Psoas muscle (tissue), 7 donors: ENCODE measurements at regions not wholly inside any gene's neighbourhood (a gene's known extent, or its start where the extent isn't known, plus 50 kb on each side); places are given as distances from the start of the nearest gene placed in this dataset.

Experiments used
- ATAC-seq, 4 donors: fragments of 200-7000 bp; cut with Tn5 transposase; one replicate each; pipeline ENCODE4 v1.9.1; 2020; ENCODE audit warnings: moderate library complexity in 3 of 4, mild to moderate bottlenecking in 2 of 4
- DNase-seq, 2 donors: peaks; one replicate each; pipeline ENCODE4 v3.0.0-alpha.2; 2020
- H3K27ac ChIP-seq: fragments of 200-600 bp; one replicate; pipeline ENCODE4 v1.8.0; 2022
- H3K27me3 ChIP-seq, 3 donors: fragments of 200-600 bp in 1 of 3; one replicate each; pipeline versions ENCODE4 v1.6.1 to v1.8.0; 2013 to 2022; ENCODE audit warnings: low read length in 2 of 3, mild to moderate bottlenecking in 2 of 3, moderate library complexity in 1 of 3; ENCODE audit not compliant: insufficient read depth in 3 of 3
- H3K36me3 ChIP-seq, 2 donors: fragments of 200-600 bp in 1 of 2; one replicate each; pipeline versions ENCODE4 v1.6.1 to v1.8.0; 2013 to 2022; ENCODE audit warnings: low read depth in 1 of 2, mild to moderate bottlenecking in 1 of 2, moderate library complexity in 1 of 2; ENCODE audit not compliant: insufficient read depth in 1 of 2
- H3K4me1 ChIP-seq: fragments of 200-600 bp; one replicate; pipeline ENCODE4 v1.8.0; 2022
- H3K4me3 ChIP-seq: fragments of 200-600 bp; one replicate; pipeline ENCODE4 v1.8.0; 2022; ENCODE audit warnings: mild to moderate bottlenecking
- H3K9me3 ChIP-seq: fragments of 200-600 bp; one replicate; pipeline ENCODE4 v1.8.0; 2022
- CTCF ChIP-seq: fragments of 200-600 bp; IDR thresholded peaks from one replicate; pipeline ENCODE4 v1.8.0; 2022; ENCODE audit warnings: antibody characterized with exemption
- WGBS, 3 donors: extraction: QIAGEN DNeasy Blood & Tissue Kit; methylation state at CpG; one replicate each; pipeline versions ENCODE4 v1.1.6 to v1.1.7; 2013; 5-methylcytosine and 5-hydroxymethylcytosine counted together
- intact Hi-C, 2 donors: fragments of 100-400 bp; cut with DNase I; formaldehyde crosslinking; loops; one replicate each; pipeline versions ENCODE4 v1.11.0 to v1.14.2; 2022
- donor health status: healthy with polysubstance abuse.
- donor health status: DM: no; HTN: no; CAD: no; lungs with moderate emphysema.
- donor health status: Bipolar disorder and iron deficiency.
- donor health status: healthy.
- donor health status: DM: yes; HTN: yes; CAD: no.
- donor health status: DM: no; HTN: no; CAD: no.
- donor health status: DM: yes; HTN: yes; CAD: no.

GRCh38 chr5:61280205-61280604 lies 51.9 kb upstream of the ZSWIM6 start:
- Histone ChIP-seq H3K4me3 (no peak overlapping the region), H3K27me3 (no peaks in the 10 kb centered on the region), H3K4me1 (no peaks in the 10 kb centered on the region), H3K9me3 (no peaks in the 10 kb centered on the region), H3K36me3 (no peaks in the 10 kb centered on the region), H3K27ac (no peak overlapping the region)
- intact Hi-C loops, result no loop called here
- TF ChIP-seq CTCF, result no peak
- DNase-seq (no peak), ATAC-seq (peak in 1 of 4 donors; percentile 38)

- H3K4me3 ChIP-seq, result no peak overlapping the region
- TF ChIP-seq CTCF, result no peak
- H3K36me3 ChIP-seq, result no peaks in the 10 kb centered on the region
- H3K27me3 ChIP-seq, result no peaks in the 10 kb centered on the region
- intact Hi-C loops, result no loop called here
- 7 to 13% (median 13%) methylated on average over 2 of the region's 2 CpGs for WGBS, 3 donors
- ATAC-seq, result no peak
- no peaks in the 10 kb centered on the region for H3K4me1 ChIP-seq
- no peaks in the 10 kb centered on the region for H3K9me3 ChIP-seq
- no peak overlapping the region for H3K27ac ChIP-seq
- no peak for DNase-seq
Measured at GRCh38 chr5:61280761-61281427, 51.2 kb upstream of the ZSWIM6 start.

- H3K4me3 ChIP-seq, result no peak overlapping the region
- ATAC-seq (no peak), DNase-seq (no peak)
- TF ChIP-seq CTCF, result no peak
- H3K27ac ChIP-seq, result no peak overlapping the region
- no peaks in the 10 kb centered on the region for H3K9me3 ChIP-seq
- no peaks in the 10 kb centered on the region for H3K36me3 ChIP-seq
- H3K4me1 ChIP-seq, result no peaks in the 10 kb centered on the region
- H3K27me3 ChIP-seq, result no peaks in the 10 kb centered on the region
- WGBS, 3 donors, result 83 to 95% (median 87%) methylated on average over 1 of the region's 1 CpG
- intact Hi-C loops, result no loop called here
Measured at GRCh38 chr5:61281686-61282085, 50.4 kb upstream of the ZSWIM6 start.
